Hindlimb muscle (tissue), 1 donor: ENCODE measurements at regions not wholly inside any gene's neighbourhood (a gene's known extent, or its start where the extent isn't known, plus 50 kb on each side); places are given as distances from the start of the nearest gene placed in this dataset.

Experiments
- DNase-seq: peaks from one replicate; pipeline ENCODE4 v3.0.0-alpha.2; 2013

DNA sequence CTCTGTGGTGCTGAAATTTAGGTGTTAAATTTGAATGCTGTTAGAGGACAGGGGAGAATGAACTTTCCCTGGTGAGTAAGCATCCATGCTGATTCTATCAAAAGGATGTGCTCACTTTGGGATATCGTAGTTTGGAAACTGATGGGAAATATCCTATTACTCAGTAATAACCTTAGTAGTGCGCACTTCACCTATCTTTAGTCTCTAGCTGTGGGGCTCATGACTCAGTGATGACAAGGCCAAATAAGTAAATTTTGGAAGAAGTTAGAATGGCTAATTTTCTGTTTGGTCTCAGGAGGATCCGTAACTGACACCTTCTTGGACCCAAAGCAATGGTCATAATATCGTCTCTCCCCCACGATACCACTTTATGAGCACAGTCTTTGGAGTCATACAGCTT, 448.4 kb downstream of the PSAT1 start:
- no peak for DNase-seq

GRCh38 chr9:78746010-78746409, 449.1 kb downstream of the PSAT1 start:
- DNase-seq = no peak

DNA sequence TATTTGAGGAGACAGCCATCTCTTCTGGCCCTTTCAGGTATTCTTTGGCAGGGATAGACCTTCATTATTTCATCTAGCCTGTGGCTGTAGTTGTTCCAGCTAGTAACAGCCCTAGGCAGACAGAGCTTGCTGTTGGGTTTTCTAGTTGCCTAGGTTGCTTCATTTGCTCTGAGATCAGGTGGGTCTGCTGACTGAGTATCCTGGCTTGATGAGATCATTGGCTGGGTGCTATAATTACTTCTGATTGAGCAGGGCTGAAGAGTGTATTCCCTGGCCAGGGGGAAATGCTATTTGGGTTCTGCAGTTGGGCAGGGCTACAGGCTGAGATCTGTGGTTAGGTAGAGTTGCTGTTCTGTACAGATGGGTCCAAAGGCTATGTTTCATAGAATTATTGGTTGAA, 456.1 kb downstream of the PSAT1 start:
- DNase-seq = no peak

GRCh38 chr9:78756813-78757510, 460.0 kb downstream of the PSAT1 start:
- no peak for DNase-seq

- DNase-seq = no peak
These were observed 466.5 kb downstream of the PSAT1 start for GRCh38 chr9:78763424-78763823.

GRCh38 chr9:78765861-78766260, 468.9 kb downstream of the PSAT1 start:
- no peak for DNase-seq

GRCh38 chr9:78767490-78767889, 470.6 kb downstream of the PSAT1 start:
- DNase-seq = no peak

- no peak for DNase-seq
These were observed 472.8 kb downstream of the PSAT1 start for GRCh38 chr9:78769690-78770089.

- DNase-seq = no peak
These were observed 478.3 kb downstream of the PSAT1 start for GRCh38 chr9:78775211-78775610.

DNA sequence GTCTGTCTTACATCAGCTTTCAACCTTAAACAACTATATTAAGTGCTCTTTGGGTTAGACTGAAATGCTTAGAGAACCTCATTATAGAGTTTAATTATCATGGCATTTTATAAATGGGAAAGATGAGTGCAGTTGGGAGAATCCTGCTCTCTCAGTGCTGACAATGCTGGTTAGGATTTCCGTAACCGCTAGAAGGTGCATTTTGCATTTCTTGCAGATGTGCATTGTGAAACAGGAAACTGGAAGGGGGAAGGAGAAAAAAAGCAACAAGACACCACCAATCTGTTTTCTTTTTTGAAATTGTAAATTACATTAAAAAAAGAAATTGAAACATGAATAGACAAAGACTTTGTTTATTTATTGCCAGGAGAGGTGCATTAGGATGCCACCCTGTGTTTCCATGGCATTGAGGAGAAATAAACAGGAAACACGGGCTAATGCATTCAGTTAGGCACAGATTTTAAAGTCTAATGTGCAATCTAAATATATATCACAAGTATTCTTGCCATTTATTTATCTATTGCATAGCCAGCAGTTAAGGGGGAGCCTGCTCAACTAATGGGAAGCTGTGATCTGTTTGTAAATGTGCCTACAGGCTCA, 478.9 kb downstream of the PSAT1 start:
- no peak for DNase-seq

DNA sequence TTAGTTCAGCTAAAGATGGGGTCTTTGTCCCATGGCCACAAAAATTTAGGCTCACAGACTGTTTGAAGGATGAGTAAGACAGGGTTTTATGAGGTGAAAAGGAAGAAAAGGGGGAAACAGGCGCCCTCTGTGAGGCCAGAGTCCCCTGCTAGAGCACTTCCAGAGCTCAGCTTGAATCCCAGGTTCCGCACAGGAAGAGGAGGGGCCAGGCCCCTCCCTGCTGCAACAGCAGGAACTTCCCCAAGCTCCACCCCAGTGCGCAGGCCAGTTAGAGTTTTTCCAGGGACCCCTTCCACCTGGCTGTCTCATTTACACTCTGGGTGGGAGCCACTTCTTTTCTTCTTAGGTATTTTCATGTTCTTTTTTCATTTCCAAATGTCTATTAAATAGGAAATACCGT, 480.8 kb downstream of the PSAT1 start:
- DNase-seq = no peak

DNA sequence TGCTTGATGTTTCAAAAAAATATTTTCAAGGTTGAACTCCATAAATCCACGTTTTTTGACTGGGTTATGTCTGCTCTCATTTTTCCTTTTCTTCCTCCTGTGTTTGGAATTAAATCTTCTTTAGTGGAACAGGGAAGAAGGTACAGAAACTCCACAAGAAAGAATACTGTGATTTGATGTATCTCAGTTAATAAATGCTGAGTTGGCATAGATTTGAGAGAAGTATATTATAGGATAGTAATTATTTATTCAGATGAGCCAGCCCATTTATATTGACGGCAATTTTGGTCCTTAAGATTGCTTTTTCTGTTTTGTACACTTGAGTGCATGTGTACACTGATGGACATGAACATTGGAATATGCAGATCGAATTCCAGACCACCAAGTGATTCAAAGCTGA, 481.4 kb downstream of the PSAT1 start:
- no peak for DNase-seq

DNA sequence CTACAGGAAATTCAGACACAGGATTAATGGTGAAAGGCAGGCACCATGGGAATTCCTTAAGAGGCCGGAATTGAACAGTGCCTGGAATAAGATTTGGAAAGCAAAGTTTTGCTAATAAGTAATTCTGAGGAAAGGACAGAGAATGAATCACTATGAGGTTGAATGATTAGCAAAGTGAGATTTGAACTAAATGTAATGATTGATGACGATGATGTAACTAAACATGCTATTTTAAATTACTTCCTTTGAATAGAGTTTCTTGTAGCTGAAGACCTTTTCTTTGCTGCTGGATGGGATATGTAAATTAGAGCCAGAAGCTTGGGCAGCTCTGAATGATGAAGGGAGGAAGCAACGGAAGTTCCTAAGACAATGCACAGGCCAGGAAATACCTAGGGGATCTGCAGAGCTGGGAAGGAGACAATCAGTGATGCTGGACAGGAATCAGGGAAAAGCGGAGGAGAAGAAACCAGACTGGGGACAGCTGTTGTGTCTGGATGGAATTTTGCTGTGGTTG, 482.0 kb downstream of the PSAT1 start:
- DNase-seq = no peak

DNA sequence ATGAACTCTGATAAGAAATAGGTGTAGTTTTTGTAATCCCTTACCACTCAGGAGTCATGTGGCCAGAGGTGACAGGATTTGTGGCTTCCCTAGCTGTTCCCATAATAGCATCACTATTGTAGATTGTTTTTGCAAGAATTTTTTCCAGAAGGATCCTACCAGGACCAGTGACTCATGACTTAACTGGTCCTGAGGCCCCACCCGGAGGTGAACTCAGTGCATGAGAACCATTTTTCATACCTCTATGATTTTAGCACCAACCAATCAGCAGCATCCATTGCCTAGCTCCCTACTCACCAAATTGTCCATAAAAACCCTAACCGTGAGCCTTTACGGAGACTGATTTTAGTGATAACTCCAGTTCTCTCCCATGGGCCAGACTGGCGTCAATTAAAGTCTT, 484.8 kb downstream of the PSAT1 start:
- no peak for DNase-seq

DNA sequence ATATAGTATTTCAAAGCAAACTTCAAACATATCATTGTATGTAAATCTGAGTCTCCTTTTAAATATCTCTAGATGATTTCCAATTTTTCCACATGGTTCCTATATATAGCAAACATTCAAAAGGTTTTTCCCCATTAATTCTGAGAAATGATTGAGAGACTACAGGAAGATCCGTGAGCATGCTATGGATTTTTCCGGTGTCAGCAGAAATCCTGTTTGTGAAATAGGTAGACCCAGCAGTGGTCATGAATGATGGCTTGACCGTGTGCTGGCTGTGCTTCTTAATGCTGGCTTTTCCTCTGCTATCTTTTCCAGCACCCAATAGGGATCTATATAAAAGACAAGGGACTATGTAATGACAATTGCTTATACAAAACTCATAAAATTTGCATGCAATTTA, 485.3 kb downstream of the PSAT1 start:
- DNase-seq = no peak

- no peak for DNase-seq
These were observed 485.9 kb downstream of the PSAT1 start for GRCh38 chr9:78782858-78783257.

DNA sequence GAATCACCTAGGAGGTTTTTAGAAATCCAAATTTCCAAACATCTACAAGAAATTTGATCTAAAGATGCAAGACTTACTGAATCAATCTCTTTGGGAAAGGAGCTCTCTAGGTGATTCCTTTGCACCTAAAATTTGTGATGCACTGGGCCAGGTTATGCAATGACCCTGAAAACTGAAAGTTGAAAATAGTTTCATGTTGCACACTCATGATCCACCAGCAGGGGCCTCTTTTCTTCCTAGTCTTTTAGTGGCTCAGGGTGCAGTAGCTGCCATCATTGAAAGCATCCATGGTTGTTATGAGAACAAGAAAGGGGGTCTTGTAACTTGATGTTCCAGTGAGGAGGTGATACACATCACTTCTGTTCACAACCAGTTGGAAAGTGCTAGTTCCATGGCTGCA, 486.8 kb downstream of the PSAT1 start:
- DNase-seq = no peak

DNA sequence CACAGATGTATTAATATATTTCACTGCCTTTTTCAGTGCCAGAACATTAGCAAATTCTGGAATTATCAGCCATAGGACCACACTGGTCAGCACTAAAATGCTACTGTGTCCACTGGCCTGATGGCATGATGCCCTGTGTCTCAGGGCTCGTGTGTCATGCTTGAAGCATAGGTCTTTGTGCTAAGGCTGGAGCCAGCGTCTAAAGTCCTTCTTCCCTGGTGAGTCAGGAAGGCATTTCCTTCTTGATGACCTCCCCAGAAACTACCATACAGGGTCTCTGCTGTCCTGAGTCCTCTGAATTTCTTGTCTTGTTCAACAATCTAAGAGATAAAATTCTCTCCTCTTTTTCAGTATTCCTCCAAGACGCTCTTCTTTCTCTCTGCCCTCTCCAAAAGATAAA, 489.9 kb downstream of the PSAT1 start:
- DNase-seq = no peak

- DNase-seq = no peak
These were observed 491.2 kb downstream of the PSAT1 start for GRCh38 chr9:78788101-78788500.

GRCh38 chr9:78791779-78792178, 494.9 kb downstream of the PSAT1 start:
- no peak for DNase-seq

GRCh38 chr9:78792745-78793144, 495.8 kb downstream of the PSAT1 start:
- DNase-seq = no peak

DNA sequence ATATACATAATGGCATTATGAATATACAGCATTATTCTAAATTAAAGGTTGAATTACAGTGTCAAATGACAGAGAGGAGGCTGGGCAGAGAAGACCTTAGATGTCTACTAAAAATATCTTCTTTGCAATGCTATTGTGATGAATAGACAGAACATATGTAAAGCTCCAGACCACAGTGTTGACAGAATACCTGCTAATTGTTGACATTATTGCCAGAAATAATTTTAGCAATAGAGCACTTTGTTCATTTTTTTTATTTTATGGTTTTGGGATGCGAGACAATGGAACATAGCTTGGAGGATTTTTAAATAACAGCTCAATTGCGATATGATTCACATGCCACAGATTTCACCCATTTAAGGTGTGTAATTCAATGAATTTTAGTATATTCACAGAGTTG, 508.8 kb downstream of the PSAT1 start:
- no peak for DNase-seq

- DNase-seq = peak; percentile 13
These were observed 509.7 kb downstream of the PSAT1 start for GRCh38 chr9:78806492-78807160.

DNA sequence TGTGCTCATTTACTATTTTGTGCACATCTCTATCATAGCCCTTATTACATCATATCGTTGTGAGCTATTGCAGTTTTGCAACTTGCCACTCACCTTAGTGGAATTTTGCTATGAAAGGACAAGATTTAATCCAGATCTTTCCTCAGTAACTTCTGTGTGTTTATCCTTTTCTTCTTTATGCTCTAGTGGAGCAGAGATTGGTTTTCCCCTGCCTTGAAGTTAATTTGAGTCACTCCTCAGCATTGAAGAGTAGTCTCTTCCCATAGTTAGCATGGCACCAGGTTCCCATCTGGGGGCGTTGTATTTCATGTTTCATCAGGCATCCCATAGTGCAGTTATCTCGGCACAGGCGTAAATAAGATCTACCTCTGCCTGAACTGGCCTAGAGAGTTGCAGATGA, 510.4 kb downstream of the PSAT1 start:
- DNase-seq = no peak
